ENCODE measurements at regions not wholly inside any gene's neighbourhood (a gene's known extent, or its start where the extent isn't known, plus 50 kb on each side); places are given as distances from the start of the nearest gene placed in this dataset.

DNA sequence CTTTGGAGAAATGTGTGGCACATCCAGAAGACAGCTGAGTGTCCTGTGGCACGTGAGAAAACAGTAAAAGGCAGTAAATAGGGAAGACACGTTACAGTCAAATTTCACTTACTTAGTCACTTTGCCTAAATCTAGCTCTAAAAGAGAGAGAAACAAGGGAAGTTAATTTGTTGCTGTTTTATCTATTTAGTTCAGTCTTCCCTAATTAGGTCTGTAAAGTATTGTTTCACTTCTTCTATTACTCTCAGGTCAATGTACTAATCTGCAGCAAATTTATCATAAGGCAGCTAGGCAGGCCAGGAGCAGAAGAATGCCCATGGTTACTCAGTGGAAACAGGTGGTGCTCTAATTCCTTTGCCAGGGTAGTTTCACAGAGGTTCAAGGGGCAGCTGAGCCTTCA, 124.3 kb upstream of the CNR1 start:
- DNase-seq, result no peak
- no peak overlapping the region for H2AFZ ChIP-seq (ENCODE audit: low read length)
- TF ChIP-seq, protein P1, sequence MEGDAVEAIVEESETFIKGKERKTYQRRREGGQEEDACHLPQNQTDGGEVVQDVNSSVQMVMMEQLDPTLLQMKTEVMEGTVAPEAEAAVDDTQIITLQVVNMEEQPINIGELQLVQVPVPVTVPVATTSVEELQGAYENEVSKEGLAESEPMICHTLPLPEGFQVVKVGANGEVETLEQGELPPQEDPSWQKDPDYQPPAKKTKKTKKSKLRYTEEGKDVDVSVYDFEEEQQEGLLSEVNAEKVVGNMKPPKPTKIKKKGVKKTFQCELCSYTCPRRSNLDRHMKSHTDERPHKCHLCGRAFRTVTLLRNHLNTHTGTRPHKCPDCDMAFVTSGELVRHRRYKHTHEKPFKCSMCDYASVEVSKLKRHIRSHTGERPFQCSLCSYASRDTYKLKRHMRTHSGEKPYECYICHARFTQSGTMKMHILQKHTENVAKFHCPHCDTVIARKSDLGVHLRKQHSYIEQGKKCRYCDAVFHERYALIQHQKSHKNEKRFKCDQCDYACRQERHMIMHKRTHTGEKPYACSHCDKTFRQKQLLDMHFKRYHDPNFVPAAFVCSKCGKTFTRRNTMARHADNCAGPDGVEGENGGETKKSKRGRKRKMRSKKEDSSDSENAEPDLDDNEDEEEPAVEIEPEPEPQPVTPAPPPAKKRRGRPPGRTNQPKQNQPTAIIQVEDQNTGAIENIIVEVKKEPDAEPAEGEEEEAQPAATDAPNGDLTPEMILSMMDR (IDR thresholded peaks at IDR 0.05; ENCODE audit: low read length), result no peak
- no peak for TF ChIP-seq EZH2phosphoT487 (IDR thresholded peaks at IDR 0.05; ENCODE audit: low read length)
- TF ChIP-seq EZH2 (optimal IDR thresholded peaks at IDR 0.05; ENCODE audit: low read depth, low read length), result no peak

DNA sequence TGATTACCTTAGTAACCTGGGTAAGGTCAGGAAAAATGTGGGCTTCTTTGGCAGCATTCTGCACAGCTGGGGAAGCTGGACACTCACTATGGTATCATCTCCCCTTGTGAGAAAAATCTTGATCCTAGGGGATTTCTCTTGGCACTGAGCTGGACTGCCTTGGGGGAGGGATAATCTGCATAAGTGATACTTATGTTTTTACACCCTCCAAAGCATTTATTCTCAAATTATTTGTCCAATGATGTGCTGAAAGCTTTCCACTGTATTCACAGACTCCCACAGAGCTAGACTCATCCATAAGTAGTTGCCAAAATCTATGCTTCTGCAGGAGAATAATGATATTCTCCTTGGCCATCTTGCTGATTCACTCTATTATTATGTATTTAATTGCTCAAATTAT, 121.5 kb upstream of the CNR1 start:
- H3K9me2 ChIP-seq (replicated peaks; ENCODE audit: insufficient read depth, low read length), result no peaks in the 10 kb centered on the region
- H2AFZ ChIP-seq (ENCODE audit: low read length), result no peak overlapping the region
- H3K27me3 ChIP-seq (replicated peaks; ENCODE audit: insufficient read depth, low read length), result no peaks in the 10 kb centered on the region
- H3K36me3 ChIP-seq (replicated peaks; ENCODE audit: insufficient read depth, low read length), result no peaks in the 10 kb centered on the region
- H3K4me2 ChIP-seq (ENCODE audit: low read depth, low read length), result no peak overlapping the region
- no peaks in the 10 kb centered on the region for H3K79me2 ChIP-seq (ENCODE audit: low read length)
- no peak overlapping the region for H3K27ac ChIP-seq (ENCODE audit: low read length)
- no peaks in the 10 kb centered on the region for H4K20me1 ChIP-seq (ENCODE audit: insufficient read depth, low read length)
- no peak for DNase-seq
- no peaks in the 10 kb centered on the region for H3K9me3 ChIP-seq (replicated peaks; ENCODE audit: insufficient read depth, low read length)
- no peak overlapping the region for H3K4me3 ChIP-seq (ENCODE audit: low read length)
- TF ChIP-seq, protein P1 (IDR thresholded peaks at IDR 0.05; ENCODE audit: low read length), result no peak
- TF ChIP-seq EZH2phosphoT487 (IDR thresholded peaks at IDR 0.05; ENCODE audit: low read length) (no peak), EZH2 (optimal IDR thresholded peaks at IDR 0.05; ENCODE audit: low read depth, low read length) (no peak)
- H3K4me1 ChIP-seq (ENCODE audit: low read length), result no peaks in the 10 kb centered on the region
- no peaks in the 10 kb centered on the region for H3F3A ChIP-seq (ENCODE audit: insufficient read depth, low read length)
- no peak overlapping the region for H3K9ac ChIP-seq (ENCODE audit: low read length)

More for the DNA sequence above, 124.3 kb upstream of the CNR1 start:
- H3K27ac ChIP-seq (ENCODE audit: low read length), result no peak overlapping the region
- H3F3A ChIP-seq (ENCODE audit: insufficient read depth, low read length), result no peaks in the 10 kb centered on the region
- H3K27me3 ChIP-seq (replicated peaks; ENCODE audit: insufficient read depth, low read length), result no peaks in the 10 kb centered on the region
- H3K9ac ChIP-seq (ENCODE audit: low read length), result no peak overlapping the region
- H3K36me3 ChIP-seq (replicated peaks; ENCODE audit: insufficient read depth, low read length), result no peaks in the 10 kb centered on the region
- no peaks in the 10 kb centered on the region for H3K4me1 ChIP-seq (ENCODE audit: low read length)
- no peak overlapping the region for H3K4me3 ChIP-seq (ENCODE audit: low read length)
- H3K9me3 ChIP-seq (replicated peaks; ENCODE audit: insufficient read depth, low read length), result no peaks in the 10 kb centered on the region
- no peak overlapping the region for H3K4me2 ChIP-seq (ENCODE audit: low read depth, low read length)
- no peaks in the 10 kb centered on the region for H3K79me2 ChIP-seq (ENCODE audit: low read length)
- H4K20me1 ChIP-seq (ENCODE audit: insufficient read depth, low read length), result no peaks in the 10 kb centered on the region
- H3K9me2 ChIP-seq (replicated peaks; ENCODE audit: insufficient read depth, low read length), result no peaks in the 10 kb centered on the region

DNA sequence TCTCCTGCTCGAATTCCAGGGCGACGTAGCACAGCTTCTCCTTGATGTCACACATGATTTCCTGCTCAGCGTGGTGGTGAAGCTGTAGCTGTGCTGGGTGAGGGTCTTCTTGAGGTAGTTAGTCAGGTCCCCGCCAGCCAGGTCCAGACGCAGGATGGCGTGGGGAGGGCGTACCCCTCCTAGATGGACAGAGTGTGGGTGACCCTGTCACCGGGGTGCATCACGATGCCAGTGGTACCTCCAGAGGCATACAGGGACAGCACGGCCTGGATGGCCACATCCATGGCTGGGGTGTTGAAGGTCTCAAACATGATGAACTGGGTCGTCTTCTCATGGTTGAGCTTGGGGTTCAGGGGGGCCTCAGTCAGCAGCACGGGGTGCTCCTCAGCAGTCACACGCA, 110.2 kb upstream of the CNR1 start:
- H2AFZ ChIP-seq (ENCODE audit: low read length), result no peak overlapping the region
- H3K36me3 ChIP-seq (replicated peaks; ENCODE audit: insufficient read depth, low read length), result no peaks in the 10 kb centered on the region
- no peaks in the 10 kb centered on the region for H3F3A ChIP-seq (ENCODE audit: insufficient read depth, low read length)
- no peaks in the 10 kb centered on the region for H3K79me2 ChIP-seq (ENCODE audit: low read length)
- no peak for DNase-seq
- no peaks in the 10 kb centered on the region for H3K27me3 ChIP-seq (replicated peaks; ENCODE audit: insufficient read depth, low read length)
- H3K4me2 ChIP-seq (ENCODE audit: low read depth, low read length), result no peak overlapping the region
- no peaks in the 10 kb centered on the region for H3K9me3 ChIP-seq (replicated peaks; ENCODE audit: insufficient read depth, low read length)
- no peak overlapping the region for H3K9ac ChIP-seq (ENCODE audit: low read length)
- H3K4me1 ChIP-seq (ENCODE audit: low read length), result no peaks in the 10 kb centered on the region
- no peak overlapping the region for H3K4me3 ChIP-seq (ENCODE audit: low read length)
- H3K9me2 ChIP-seq (replicated peaks; ENCODE audit: insufficient read depth, low read length), result no peaks in the 10 kb centered on the region
- no peaks in the 10 kb centered on the region for H4K20me1 ChIP-seq (ENCODE audit: insufficient read depth, low read length)
- H3K27ac ChIP-seq (ENCODE audit: low read length), result no peak overlapping the region
- TF ChIP-seq EZH2 (optimal IDR thresholded peaks at IDR 0.05; ENCODE audit: low read depth, low read length) (no peak), EZH2phosphoT487 (IDR thresholded peaks at IDR 0.05; ENCODE audit: low read length) (no peak)
- TF ChIP-seq, protein P1 (IDR thresholded peaks at IDR 0.05; ENCODE audit: low read length), result no peak

All from MM.1S (cell line).